ENCODE measurements at regions not wholly inside any gene's neighbourhood (a gene's known extent, or its start where the extent isn't known, plus 50 kb on each side); places are given as distances from the start of the nearest gene placed in this dataset.

- TF ChIP-seq EZH2phosphoT487 (IDR thresholded peaks at IDR 0.05; ENCODE audit: insufficient read depth, low read depth) (no peak), EZH2 (IDR thresholded peaks at IDR 0.05; ENCODE audit: insufficient read depth, poor library complexity, severe bottlenecking) (no peak)
These were observed 379.7 kb upstream of the EEF2KMT start for GRCh38 chr16:5477251-5477650.

Measured in GM23248 (cell line).